Tibial artery (tissue), 4 donors: ENCODE measurements at regions not wholly inside any gene's neighbourhood (a gene's known extent, or its start where the extent isn't known, plus 50 kb on each side); places are given as distances from the start of the nearest gene placed in this dataset.

Experiments
- DNase-seq, 2 donors: peaks; one replicate each; pipeline ENCODE4 v3.0.0-alpha.2; 2019
- H3K27ac ChIP-seq, 2 donors: fragments of 200-600 bp; sonication (generic) in 1 of 2; 1 replicate in 1 of 2; 2 replicates in 1 of 2; pipeline ENCODE4 v1.5.1; 2018 to 2019; ENCODE audit warnings: mild to moderate bottlenecking in 1 of 2
- H3K27me3 ChIP-seq, 2 donors: fragments of 200-600 bp; sonication (generic) in 1 of 2; one replicate each; pipeline versions ENCODE4 v1.5.1 to v1.6.0; 2016 to 2019
- H3K36me3 ChIP-seq, 3 donors: fragments of 200-600 bp; sonication (generic) in 2 of 3; one replicate each; pipeline ENCODE4 v1.5.1; 2016 to 2019; ENCODE audit warnings: mild to moderate bottlenecking in 2 of 3
- H3K4me1 ChIP-seq, 4 donors: fragments of 200-600 bp; sonication (generic) in 2 of 4; 1 replicate in 3 of 4; 2 replicates in 1 of 4; pipeline ENCODE4 v1.5.1; 2016 to 2019
- H3K4me3 ChIP-seq, 2 donors: fragments of 200-600 bp; sonication (generic) in 1 of 2; 1 replicate in 1 of 2; 2 replicates in 1 of 2; pipeline ENCODE4 v1.5.1; 2018 to 2019; ENCODE audit warnings: mild to moderate bottlenecking in 2 of 2
- H3K9me3 ChIP-seq, 3 donors: fragments of 200-600 bp; sonication (generic) in 1 of 3; one replicate each; pipeline ENCODE4 v1.5.1; 2016 to 2019
- CTCF ChIP-seq, 2 experiments: fragments of 200-600 bp in 1 of 2; fragments of 450-650 bp in 1 of 2; IDR thresholded peaks; one replicate each; pipeline ENCODE4 v1.5.1; 2017 to 2019; ENCODE audit warnings: antibody characterized with exemption in 2 of 2, mild to moderate bottlenecking in 1 of 2, moderate library complexity in 1 of 2
- intact Hi-C: fragments of 100-400 bp; cut with DNase I; formaldehyde crosslinking; loops from one replicate; pipeline ENCODE4 v1.15.0; 2023; ENCODE audit warnings: low total_unique reads

- Histone ChIP-seq H3K27ac (no peak overlapping the region), H3K4me3 (no peak overlapping the region), H3K4me1 (no peaks in the 10 kb centered on the region), H3K36me3 (no peaks in the 10 kb centered on the region), H3K27me3 (peaks cover 0 to 6% of the 10 kb centered on the region in 2 donors), H3K9me3 (peaks cover 0 to 9% (median 0%) of the 10 kb centered on the region in 3 donors)
- intact Hi-C loops: no loop called here
- no peak for TF ChIP-seq CTCF (IDR thresholded peaks at IDR 0.05)
- no peak for DNase-seq
Observed at GRCh38 chr12:114855678-114856077, 171.7 kb upstream of the TBX3 start.

GRCh38 chr12:114852976-114853529 is 169.1 kb upstream of the TBX3 start:
- DNase-seq: no peak
- H3K4me1 ChIP-seq: no peaks in the 10 kb centered on the region
- no peak for TF ChIP-seq CTCF (IDR thresholded peaks at IDR 0.05)
- H3K9me3 ChIP-seq: peaks cover 0 to 9% (median 0%) of the 10 kb centered on the region in 3 donors
- peaks cover 0 to 3% of the 10 kb centered on the region in 2 donors for H3K27me3 ChIP-seq
- no peak overlapping the region for H3K27ac ChIP-seq
- H3K4me3 ChIP-seq: no peak overlapping the region
- intact Hi-C loops: no loop called here
- H3K36me3 ChIP-seq: no peaks in the 10 kb centered on the region

GRCh38 chr12:114851981-114852380 is 168.0 kb upstream of the TBX3 start:
- Histone ChIP-seq H3K27me3 (peaks cover 0 to 3% of the 10 kb centered on the region in 2 donors), H3K9me3 (peaks cover 0 to 9% (median 0%) of the 10 kb centered on the region in 3 donors), H3K36me3 (no peaks in the 10 kb centered on the region), H3K4me1 (no peaks in the 10 kb centered on the region), H3K27ac (no peak overlapping the region), H3K4me3 (no peak overlapping the region)
- intact Hi-C loops: no loop called here
- TF ChIP-seq CTCF (IDR thresholded peaks at IDR 0.05): no peak
- DNase-seq: no peak

- H3K36me3 ChIP-seq: no peaks in the 10 kb centered on the region
- no peak for TF ChIP-seq CTCF (IDR thresholded peaks at IDR 0.05)
- no peak for DNase-seq
- H3K4me3 ChIP-seq: no peak overlapping the region
- peaks cover 0 to 9% (median 0%) of the 10 kb centered on the region in 3 donors for H3K9me3 ChIP-seq
- H3K4me1 ChIP-seq: no peaks in the 10 kb centered on the region
- intact Hi-C loops: no loop called here
- H3K27ac ChIP-seq: no peak overlapping the region
- H3K27me3 ChIP-seq: peaks cover 0 to 3% of the 10 kb centered on the region in 2 donors
Observed at GRCh38 chr12:114850661-114851275, 166.8 kb upstream of the TBX3 start.

GRCh38 chr12:114848666-114849065 is 164.7 kb upstream of the TBX3 start:
- H3K4me3 ChIP-seq: no peak overlapping the region
- no peaks in the 10 kb centered on the region for H3K4me1 ChIP-seq
- intact Hi-C loops: no loop called here
- H3K27me3 ChIP-seq: peaks cover 0 to 3% of the 10 kb centered on the region in 2 donors
- no peak for TF ChIP-seq CTCF (IDR thresholded peaks at IDR 0.05)
- no peak overlapping the region for H3K27ac ChIP-seq
- H3K36me3 ChIP-seq: no peaks in the 10 kb centered on the region
- DNase-seq: no peak
- no peaks in the 10 kb centered on the region for H3K9me3 ChIP-seq
